ENCODE measurements at regions not wholly inside any gene's neighbourhood (a gene's known extent, or its start where the extent isn't known, plus 50 kb on each side); places are given as distances from the start of the nearest gene placed in this dataset.
A peak's percentile ranks its signal among the peaks of the same experiment; 100 is the strongest.
"Not testable (repeated sequence)": the region's sequence is repeated elsewhere in the genome, so short reads cannot be mapped to it uniquely, and the experiment has no call there.

DNA sequence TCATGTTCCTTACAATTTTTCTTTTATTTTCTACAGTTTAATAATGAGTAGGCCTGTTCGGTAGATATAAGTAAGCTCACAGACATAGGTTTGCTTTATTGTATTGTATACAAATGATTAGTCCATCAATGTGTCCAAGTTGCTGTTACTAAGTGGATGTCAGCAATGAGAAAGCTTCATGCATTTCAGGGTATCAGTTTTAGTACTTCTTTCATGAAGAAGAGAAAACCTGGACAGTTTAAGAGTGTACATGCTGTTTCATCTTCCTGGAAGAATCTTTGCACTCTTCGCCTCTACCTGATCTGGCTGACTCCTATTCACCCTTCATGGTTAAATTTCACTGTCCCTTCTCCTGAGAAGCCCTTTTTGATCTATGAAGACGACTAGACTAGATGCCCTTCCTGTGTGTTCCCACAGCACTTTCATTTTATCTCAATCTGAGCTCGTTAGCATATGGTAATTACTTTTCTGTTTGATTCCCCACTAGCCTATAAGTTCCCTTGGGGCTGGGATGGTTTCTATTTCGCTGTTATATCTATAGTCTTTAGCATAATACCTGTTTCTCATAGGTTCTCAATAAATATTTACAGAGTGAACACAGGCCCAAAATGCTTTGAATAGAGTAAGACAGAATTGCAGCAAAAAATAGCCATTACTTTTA lies 70.7 kb downstream of the CETN3 start:
- DNase-seq, result peak in 1 of 2 experiments; percentile 2

GRCh38 chr5:90337449-90338052 lies 72.0 kb downstream of the CETN3 start:
- DNase-seq, result no peak

- no peak for DNase-seq
Observed at GRCh38 chr5:90336752-90337151, 72.8 kb downstream of the CETN3 start.

DNA sequence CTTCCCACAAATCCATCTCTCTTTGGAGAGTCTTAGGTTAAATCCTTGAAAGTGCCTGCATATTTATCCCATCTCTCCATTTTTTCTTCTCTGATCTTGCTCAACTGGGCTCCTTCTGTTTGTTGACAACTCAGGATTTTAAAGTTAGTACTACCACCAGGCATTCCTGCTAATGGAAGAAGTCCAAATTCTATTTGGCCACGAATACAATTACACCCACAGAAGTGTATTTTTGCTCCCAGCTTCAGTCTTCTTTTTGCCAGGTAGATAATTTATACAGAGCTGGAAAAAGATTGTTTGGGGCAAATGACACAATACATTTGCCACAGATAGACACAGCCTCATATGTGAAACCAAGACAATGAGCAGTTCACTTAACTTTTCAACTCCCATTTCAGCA lies 74.8 kb downstream of the CETN3 start:
- DNase-seq, result no peak

- DNase-seq, result no peak
Observed at GRCh38 chr5:90329911-90330310, 79.6 kb downstream of the CETN3 start.

GRCh38 chr5:90326995-90327394 lies 82.6 kb downstream of the CETN3 start:
- peak in 1 of 2 experiments; percentile 0 for DNase-seq

- DNase-seq, result no peak
Observed at GRCh38 chr5:90325093-90325492, 84.5 kb downstream of the CETN3 start.

- not testable (repeated sequence) for DNase-seq
Observed at GRCh38 chr5:90320348-90320747, 89.2 kb downstream of the CETN3 start.

DNA sequence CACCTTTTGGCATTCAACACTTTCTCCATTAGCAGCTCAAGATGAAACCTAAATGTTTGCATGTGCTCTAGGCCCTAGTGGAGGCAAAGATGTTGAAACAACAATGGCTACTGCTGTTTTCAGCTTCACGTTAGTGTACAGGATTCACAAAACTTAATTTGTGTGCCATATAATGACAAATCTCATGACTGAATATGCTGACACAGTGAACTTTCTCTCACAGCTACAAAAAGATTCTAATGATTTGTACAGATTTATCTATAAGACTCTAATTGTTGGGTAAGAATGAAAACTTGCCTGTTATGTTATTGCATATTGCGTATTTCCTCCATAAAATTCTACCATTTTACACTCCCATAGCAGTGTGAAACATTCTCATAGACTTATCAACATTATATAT lies 97.5 kb downstream of the CETN3 start:
- DNase-seq, result no peak

DNA sequence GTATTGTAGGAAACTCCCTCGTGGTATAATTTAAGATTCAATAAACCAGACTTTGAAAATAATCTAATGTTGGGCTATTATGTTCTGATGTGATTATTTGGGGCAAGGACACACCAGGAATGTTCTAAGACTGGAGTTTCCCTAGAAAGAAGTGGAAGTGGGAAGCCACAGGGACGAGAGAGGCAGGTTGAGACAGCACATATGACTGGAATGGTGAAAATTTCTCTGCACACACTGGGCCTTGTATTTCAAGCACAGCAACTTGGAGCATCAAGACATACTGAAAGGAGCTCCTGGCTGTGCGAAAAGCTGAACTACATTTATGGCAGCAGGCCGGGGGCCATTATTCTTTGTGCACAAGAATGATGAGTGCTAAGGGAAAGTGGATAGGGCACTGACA lies 98.2 kb downstream of the CETN3 start:
- no peak for DNase-seq

DNA sequence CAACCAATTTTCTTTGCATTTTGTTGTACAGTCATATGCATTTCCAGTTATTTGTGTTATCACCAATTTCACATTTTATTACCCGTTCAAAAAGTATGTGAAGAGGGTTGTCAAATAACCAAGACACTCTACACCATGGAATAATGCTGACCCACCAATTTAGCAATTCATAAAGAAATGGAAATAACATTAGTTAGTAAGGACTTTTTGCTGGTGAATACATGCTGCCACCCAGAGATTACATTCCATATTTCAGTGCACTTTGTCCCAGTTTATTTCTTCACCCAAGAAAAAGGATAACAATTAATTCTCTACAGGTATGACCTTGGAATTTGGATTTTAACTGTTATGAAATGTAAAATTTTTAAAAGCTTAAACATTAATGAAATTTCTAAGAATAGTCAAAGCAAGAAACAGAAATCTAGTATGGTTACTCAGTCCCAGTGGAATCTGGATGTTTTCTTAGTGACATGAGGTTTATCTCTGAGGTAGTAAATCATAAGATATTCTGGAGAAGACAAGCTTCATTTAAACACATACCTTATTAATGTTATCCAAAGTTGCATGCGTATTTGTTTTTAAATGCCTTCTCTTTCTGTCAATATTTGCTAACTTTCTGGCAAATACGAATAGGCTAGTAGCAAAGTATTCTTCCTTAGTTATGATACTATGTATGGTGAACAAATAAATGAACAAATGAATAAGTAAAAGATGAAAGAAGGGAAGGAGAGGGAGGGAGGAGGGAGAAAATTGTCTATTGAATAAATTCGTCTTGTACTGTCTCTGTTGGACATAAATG lies 100.6 kb downstream of the CETN3 start:
- DNase-seq, result no peak

DNA sequence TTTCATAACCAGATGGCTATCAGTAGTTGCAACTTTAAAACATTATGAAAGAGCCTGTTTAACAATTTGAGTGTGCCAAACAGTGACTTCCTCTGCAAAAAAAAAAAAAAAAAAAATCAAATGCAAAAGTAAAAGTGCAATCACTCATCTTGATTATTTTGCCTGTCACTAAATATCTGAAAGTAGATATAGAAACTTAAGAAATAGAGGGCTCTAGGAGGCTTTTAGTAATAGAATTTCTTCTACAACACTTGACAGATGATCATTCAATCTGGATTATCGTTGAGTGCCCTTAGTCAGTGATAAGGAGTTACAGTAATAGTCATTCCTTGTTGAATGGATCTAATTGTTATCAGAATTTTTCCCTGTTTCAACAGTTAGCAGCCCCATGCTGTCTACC lies 101.8 kb downstream of the CETN3 start:
- DNase-seq, result no peak

DNA sequence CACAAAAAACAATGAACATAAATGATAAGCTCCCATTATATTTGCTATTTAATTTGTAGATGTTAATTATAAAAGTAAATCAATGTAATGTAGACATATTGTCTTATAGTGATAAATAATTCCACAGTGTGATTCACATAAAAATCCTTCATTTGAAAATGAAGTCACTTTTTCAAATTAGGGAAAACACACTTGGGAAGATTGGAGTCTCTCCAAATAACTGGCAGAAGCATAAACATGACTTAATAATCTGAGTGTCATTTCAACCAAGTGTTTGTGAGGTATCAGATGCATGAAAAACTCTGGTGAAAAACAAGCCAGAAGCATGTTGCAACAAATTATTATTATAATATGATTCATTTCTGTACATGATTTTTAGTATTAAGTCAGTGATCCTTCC lies 102.2 kb downstream of the CETN3 start:
- DNase-seq, result no peak

GRCh38 chr5:90306613-90307012 lies 102.9 kb downstream of the CETN3 start:
- no peak for DNase-seq

DNA sequence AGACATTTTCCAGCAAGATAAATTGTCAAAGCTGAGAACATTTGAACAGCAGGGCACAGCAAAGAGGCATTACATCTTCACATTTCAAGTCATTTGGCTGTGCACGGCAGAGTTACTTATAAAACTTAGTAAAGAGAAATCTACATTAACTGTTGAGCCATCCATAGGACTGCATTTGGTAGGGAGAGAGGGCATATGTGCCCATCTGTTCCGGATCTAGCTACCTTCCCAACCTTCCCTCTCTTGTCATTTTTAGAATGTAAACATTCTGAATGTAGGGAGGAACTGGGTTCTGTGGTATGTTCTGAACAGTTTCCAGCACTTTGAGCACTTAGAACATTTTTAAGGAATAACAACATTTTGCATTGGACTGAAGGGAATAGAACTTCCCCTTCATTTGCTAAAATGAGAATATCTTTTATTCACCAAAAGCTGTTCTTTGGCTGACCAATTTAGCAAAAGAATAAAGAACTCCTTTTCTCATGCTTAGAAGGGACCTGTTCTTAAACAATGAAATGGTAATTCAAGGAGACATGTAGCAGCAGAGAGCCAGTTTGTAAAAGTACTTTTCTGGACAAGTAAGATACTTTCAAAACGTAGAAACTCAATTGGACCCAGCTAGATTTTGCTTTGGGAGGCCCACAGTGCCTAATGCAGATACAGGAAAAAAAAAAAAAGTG lies 104.4 kb downstream of the CETN3 start:
- no peak for DNase-seq

DNA sequence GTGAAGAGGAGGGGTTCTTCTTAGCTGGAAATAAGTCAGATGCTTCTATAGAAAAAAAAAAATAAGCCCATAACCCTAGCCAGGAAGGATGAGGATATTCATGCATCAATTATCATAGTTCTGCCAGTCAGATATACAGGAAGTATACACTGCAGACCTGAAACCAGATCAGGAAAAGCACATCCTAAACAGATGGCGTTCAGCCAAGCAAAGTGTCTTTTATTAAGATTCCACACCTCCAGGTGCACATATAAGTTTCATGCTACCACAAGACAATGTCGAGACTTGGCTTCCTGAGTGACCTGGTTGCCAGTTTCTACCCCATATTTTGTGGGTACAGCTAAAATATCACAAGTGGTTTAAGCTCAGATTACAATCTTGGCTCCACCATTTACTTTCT lies 108.3 kb downstream of the CETN3 start:
- DNase-seq, result no peak

GRCh38 chr5:90297045-90297764 lies 112.4 kb downstream of the CETN3 start:
- no peak for DNase-seq

- DNase-seq, result no peak
Observed at GRCh38 chr5:90294604-90295003, 115.0 kb downstream of the CETN3 start.

DNA sequence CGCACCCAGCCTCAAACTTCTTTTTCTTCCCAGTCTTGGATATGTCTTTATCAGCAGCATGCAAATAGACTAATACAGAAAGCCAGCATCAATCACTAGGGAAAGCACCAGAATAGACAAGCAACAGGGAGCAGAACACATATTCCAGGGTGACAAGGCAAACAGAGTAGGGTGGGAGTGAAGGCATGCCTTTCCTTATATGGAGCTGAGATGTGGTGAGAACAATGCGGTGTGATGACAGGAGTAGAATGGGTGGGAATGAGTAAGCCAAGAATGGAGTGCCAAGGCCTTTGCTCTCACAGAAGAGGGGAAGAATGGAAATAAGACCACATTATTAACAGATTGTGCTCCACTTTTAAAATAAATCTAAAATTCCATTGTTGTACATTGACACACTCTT lies 115.6 kb downstream of the CETN3 start:
- DNase-seq, result no peak

- no peak for DNase-seq
Observed at GRCh38 chr5:90290648-90291047, 118.9 kb downstream of the CETN3 start.

DNA sequence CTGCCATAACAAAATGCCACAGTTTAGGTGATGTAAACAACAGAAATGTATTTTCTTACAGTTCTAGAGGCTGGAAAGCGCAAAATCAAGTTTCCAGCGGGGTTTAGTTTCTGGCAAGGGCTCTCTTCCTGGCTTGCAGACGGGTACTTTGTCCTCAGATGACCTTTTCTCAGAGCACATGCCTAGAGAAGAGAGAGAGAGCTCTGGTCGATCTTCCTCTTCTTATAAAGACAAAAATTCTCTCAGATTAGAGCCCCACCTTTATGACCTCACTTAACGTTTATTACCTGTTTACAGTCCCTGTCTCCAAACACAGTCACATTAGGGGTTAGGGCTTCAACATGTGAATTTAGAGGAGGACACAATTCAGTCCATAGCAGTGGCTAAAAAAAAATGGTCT lies 119.7 kb downstream of the CETN3 start:
- DNase-seq, result no peak

DNA sequence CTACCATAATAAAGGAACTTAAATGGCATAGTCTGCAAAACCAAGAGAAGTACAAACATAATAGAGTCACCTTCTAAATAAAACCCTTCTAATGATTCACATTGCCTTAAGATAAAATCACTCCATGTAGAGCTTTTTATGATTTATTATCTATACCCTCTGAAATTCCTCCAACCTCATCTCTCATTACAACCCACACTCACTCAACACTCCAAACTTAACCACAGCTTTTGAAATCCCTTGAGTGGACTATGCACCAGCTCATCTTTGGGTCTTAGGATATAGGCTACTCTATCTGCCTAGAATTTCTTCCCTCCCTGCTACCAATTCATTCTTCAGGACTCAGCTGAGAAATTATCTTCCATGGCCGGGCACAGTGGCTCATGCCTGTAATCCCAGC lies 122.5 kb downstream of the CETN3 start:
- DNase-seq, result no peak

DNA sequence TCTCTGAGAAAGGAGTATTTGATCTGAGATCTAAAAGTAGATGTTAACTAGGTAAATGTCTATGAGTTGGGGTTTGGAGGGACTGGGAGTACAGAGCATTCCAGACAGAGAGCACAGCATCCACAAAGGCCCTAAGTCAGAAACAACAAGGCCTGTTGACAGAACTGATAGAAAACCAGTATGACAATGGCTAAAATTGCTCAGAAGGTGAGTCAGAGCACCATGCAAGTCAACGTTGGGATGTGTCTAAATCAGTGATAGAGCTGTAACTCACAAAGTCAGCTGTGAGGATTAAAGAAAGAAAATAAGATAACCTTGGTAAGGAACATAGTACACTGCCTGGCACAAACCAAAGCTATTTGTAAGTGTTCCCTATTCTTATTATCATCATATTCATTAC lies 124.0 kb downstream of the CETN3 start:
- DNase-seq, result no peak

Data from NCI-H526 (cell line).